Colonic mucosa (tissue), 4 donors: ENCODE measurements at regions not wholly inside any gene's neighbourhood (a gene's known extent, or its start where the extent isn't known, plus 50 kb on each side); places are given as distances from the start of the nearest gene placed in this dataset.

ENCODE experiments used
- DNase-seq: peaks from one replicate; pipeline ENCODE4 v3.0.0-alpha.2; 2020
- H3K27ac ChIP-seq: fragments of 200-600 bp; one replicate; pipeline ENCODE4 v1.8.0; 2021
- H3K27me3 ChIP-seq: fragments of 200-600 bp; one replicate; pipeline ENCODE4 v1.8.0; 2021
- H3K36me3 ChIP-seq: fragments of 200-600 bp; one replicate; pipeline ENCODE4 v1.8.0; 2021
- H3K4me1 ChIP-seq: fragments of 200-600 bp; one replicate; pipeline ENCODE4 v1.8.0; 2021; ENCODE audit warnings: mild to moderate bottlenecking
- H3K4me3 ChIP-seq: fragments of 200-600 bp; one replicate; pipeline ENCODE4 v1.8.0; 2021
- H3K9ac ChIP-seq, 2 donors: one replicate each; pipeline ENCODE4 v1.7.0; 2013; ENCODE audit warnings: control low read depth in 2 of 2, low read depth in 2 of 2, low read length in 2 of 2
- H3K9me3 ChIP-seq: fragments of 200-600 bp; one replicate; pipeline ENCODE4 v1.8.0; 2021
- CTCF ChIP-seq: fragments of 200-600 bp; IDR thresholded peaks from one replicate; pipeline ENCODE4 v1.8.0; 2022; ENCODE audit warnings: antibody characterized with exemption, mild to moderate bottlenecking
- intact Hi-C: fragments of 100-400 bp; cut with DNase I; formaldehyde crosslinking; loops from one replicate; pipeline ENCODE4 v1.14.1; 2022
- donor health status: healthy.
- donor health status: DM: no; HTN: no; CAD: no.
- donor health status: DM: no; HTN: no; CAD: no.

DNA sequence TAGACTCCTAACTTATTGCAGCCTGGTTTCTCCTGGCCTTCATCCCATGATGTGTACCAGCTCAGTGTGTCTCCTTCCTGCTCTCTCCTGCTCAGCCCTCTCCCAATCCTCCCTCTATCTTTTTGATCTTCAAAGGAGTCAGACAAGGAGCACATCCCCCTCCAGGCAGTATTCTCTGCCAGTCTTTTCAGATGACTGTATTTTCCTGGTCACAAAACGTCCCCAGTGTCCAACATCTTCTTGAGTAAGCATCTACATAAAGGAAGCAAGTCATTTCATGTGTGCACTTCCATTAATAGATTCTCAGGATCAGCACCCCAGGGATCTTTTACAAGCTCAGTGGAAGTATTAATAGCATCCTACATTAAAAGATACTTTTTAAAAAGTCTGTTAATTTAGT is 148.9 kb upstream of the THBS1 start:
- no peaks in the 10 kb centered on the region for H3K27me3 ChIP-seq
- no peak overlapping the region for H3K4me3 ChIP-seq
- H3K36me3 ChIP-seq, result no peaks in the 10 kb centered on the region
- intact Hi-C loops, result no loop called here
- H3K27ac ChIP-seq, result no peak overlapping the region
- no peak for TF ChIP-seq CTCF
- H3K9me3 ChIP-seq, result no peaks in the 10 kb centered on the region
- H3K9ac ChIP-seq, result no peak overlapping the region
- no peak for DNase-seq
- no peaks in the 10 kb centered on the region for H3K4me1 ChIP-seq

- Histone ChIP-seq H3K9me3 (no peaks in the 10 kb centered on the region), H3K4me1 (no peaks in the 10 kb centered on the region), H3K4me3 (no peak overlapping the region), H3K9ac (no peak overlapping the region), H3K27ac (no peak overlapping the region), H3K27me3 (no peaks in the 10 kb centered on the region), H3K36me3 (no peaks in the 10 kb centered on the region)
- DNase-seq, result no peak
- intact Hi-C loops, result no loop called here
- TF ChIP-seq CTCF, result no peak
These were observed 147.9 kb upstream of the THBS1 start for GRCh38 chr15:39432912-39433348.

DNA sequence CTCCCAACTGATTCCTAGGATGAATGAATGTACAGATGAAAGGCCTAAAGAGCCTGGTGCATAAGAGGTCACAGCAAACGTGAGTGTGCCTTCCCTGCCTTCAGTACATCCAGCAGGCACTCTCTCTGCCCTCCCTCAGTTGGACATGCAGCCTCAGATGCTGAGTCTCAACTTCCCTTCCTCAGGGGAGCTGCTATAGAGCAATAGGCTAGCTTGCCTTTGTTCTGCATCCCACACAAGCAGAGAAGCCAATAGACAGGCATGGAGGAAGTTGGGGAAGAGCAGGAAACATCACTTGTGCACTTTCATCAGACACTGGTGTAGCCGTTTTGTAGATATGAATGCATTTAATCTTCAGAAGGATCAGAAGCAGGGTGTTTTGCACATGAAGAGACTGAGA is 147.5 kb upstream of the THBS1 start:
- no peak overlapping the region for H3K27ac ChIP-seq
- intact Hi-C loops, result no loop called here
- no peaks in the 10 kb centered on the region for H3K36me3 ChIP-seq
- H3K9ac ChIP-seq, result no peak overlapping the region
- no peak overlapping the region for H3K4me3 ChIP-seq
- H3K27me3 ChIP-seq, result no peaks in the 10 kb centered on the region
- no peak for TF ChIP-seq CTCF
- H3K9me3 ChIP-seq, result no peaks in the 10 kb centered on the region
- H3K4me1 ChIP-seq, result no peaks in the 10 kb centered on the region
- DNase-seq, result no peak

- intact Hi-C loops, result no loop called here
- Histone ChIP-seq H3K27me3 (no peaks in the 10 kb centered on the region), H3K9me3 (no peaks in the 10 kb centered on the region), H3K9ac (no peak overlapping the region), H3K4me3 (no peak overlapping the region), H3K4me1 (no peaks in the 10 kb centered on the region), H3K27ac (no peak overlapping the region), H3K36me3 (no peaks in the 10 kb centered on the region)
- DNase-seq, result no peak
- no peak for TF ChIP-seq CTCF
These were observed 146.7 kb upstream of the THBS1 start for GRCh38 chr15:39434163-39434562.

DNA sequence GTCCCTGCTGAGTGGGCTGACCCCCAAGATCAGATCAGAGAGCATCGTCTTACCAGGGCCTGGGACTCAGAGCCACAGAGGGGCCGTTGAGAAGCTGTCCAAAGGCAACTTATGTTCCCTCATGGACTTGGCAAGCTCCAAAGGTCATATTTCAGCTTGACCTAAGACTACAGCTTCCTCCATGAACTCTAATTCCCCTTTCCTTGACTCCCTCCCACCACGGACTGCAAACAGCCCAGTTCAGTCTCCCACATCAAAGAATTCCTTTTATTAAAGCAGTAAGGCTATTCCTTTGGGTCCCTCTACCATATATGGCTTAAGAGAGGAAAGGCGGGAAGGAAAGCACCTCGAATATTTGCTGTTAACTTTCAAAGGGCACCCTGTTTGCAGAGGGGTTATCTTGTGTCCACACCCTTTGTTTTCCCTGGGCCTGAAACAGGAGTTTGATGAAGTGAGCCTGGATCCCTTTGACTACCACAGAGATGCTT is 146.1 kb upstream of the THBS1 start:
- Histone ChIP-seq H3K27me3 (no peaks in the 10 kb centered on the region), H3K9me3 (no peaks in the 10 kb centered on the region), H3K4me1 (no peaks in the 10 kb centered on the region), H3K9ac (no peak overlapping the region), H3K36me3 (no peaks in the 10 kb centered on the region), H3K27ac (no peak overlapping the region), H3K4me3 (no peak overlapping the region)
- no peak for TF ChIP-seq CTCF
- no peak for DNase-seq
- intact Hi-C loops, result no loop called here

DNA sequence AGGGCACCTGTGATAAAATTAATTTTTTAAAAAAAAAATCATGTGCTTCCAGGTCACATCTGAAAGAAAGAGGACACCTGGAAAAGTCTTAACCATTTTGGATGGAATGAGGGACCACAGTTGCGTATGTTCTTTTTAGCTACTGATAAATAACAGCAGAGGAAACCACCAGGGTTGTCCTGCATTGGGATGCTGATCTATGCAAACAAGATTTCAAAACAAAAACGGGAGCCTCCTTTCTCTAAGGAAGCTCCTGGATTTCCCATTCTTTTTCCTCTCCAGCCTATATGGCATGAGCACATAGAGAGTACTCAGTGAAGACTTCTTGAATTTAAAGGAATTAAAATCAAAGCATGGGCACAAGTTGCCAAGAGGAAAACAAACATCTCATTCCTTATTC is 145.6 kb upstream of the THBS1 start:
- intact Hi-C loops, result no loop called here
- H3K36me3 ChIP-seq, result no peaks in the 10 kb centered on the region
- no peaks in the 10 kb centered on the region for H3K9me3 ChIP-seq
- no peak for DNase-seq
- no peak overlapping the region for H3K9ac ChIP-seq
- no peak overlapping the region for H3K27ac ChIP-seq
- no peaks in the 10 kb centered on the region for H3K4me1 ChIP-seq
- TF ChIP-seq CTCF, result no peak
- no peak overlapping the region for H3K4me3 ChIP-seq
- H3K27me3 ChIP-seq, result no peaks in the 10 kb centered on the region
